NCI-H1105 (cell line): ENCODE measurements at regions not wholly inside any gene's neighbourhood (a gene's known extent, or its start where the extent isn't known, plus 50 kb on each side); places are given as distances from the start of the nearest gene placed in this dataset.
"Not testable (repeated sequence)": the region's sequence is repeated elsewhere in the genome, so short reads cannot be mapped to it uniquely, and the experiment has no call there.

Experiments used
- DNase-seq: peaks from one replicate; lab custom pipeline; 2025; lab: John Stamatoyannopoulos, UW

GRCh38 chr1:229857585-229857984, 209.5 kb upstream of the GALNT2 start:
- no peak for DNase-seq

GRCh38 chr1:229859026-229859425, 208.0 kb upstream of the GALNT2 start:
- no peak for DNase-seq

GRCh38 chr1:229860926-229861325, 206.1 kb upstream of the GALNT2 start:
- DNase-seq, result no peak

GRCh38 chr1:229862017-229862774, 204.8 kb upstream of the GALNT2 start:
- no peak for DNase-seq

- no peak for DNase-seq
Measured at GRCh38 chr1:229863651-229864545, 203.1 kb upstream of the GALNT2 start.

- no peak for DNase-seq
Measured at GRCh38 chr1:229864686-229865230, 202.3 kb upstream of the GALNT2 start.

GRCh38 chr1:229865321-229865720, 201.7 kb upstream of the GALNT2 start:
- not testable (repeated sequence) for DNase-seq

GRCh38 chr1:229867726-229868125, 199.3 kb upstream of the GALNT2 start:
- no peak for DNase-seq

- DNase-seq, result no peak
Measured at GRCh38 chr1:229869240-229869639, 197.8 kb upstream of the GALNT2 start.

- no peak for DNase-seq
Measured at GRCh38 chr1:229869687-229870086, 197.4 kb upstream of the GALNT2 start.

GRCh38 chr1:229870381-229870780, 196.7 kb upstream of the GALNT2 start:
- no peak for DNase-seq

GRCh38 chr1:229871078-229871676, 195.9 kb upstream of the GALNT2 start:
- DNase-seq, result no peak

- DNase-seq, result no peak
Measured at GRCh38 chr1:229874136-229874535, 192.9 kb upstream of the GALNT2 start.

GRCh38 chr1:229874609-229875008, 192.4 kb upstream of the GALNT2 start:
- DNase-seq, result no peak

GRCh38 chr1:229875086-229875485, 192.0 kb upstream of the GALNT2 start:
- no peak for DNase-seq

GRCh38 chr1:229879746-229880145, 187.3 kb upstream of the GALNT2 start:
- DNase-seq, result no peak

- no peak for DNase-seq
Measured at GRCh38 chr1:229880271-229881170, 186.5 kb upstream of the GALNT2 start.

- no peak for DNase-seq
Measured at GRCh38 chr1:229882621-229883020, 184.4 kb upstream of the GALNT2 start.

- DNase-seq, result no peak
Measured at GRCh38 chr1:229883504-229884200, 183.4 kb upstream of the GALNT2 start.

GRCh38 chr1:229884765-229885164, 182.3 kb upstream of the GALNT2 start:
- DNase-seq, result no peak
